Fibroblast of pulmonary artery (primary cell): ENCODE measurements at regions not wholly inside any gene's neighbourhood (a gene's known extent, or its start where the extent isn't known, plus 50 kb on each side); places are given as distances from the start of the nearest gene placed in this dataset.

Experiments used
- DNase-seq: peaks from one replicate; pipeline ENCODE4 v3.0.0-alpha.2; 2010; ENCODE audit warnings: low read depth
- H3K4me3 ChIP-seq: replicated peaks from 2 replicates; pipeline ENCODE4 v1.5.1; 2011; ENCODE audit warnings: low read depth, mild to moderate bottlenecking, control low read depth, low read length, moderate library complexity
- CTCF ChIP-seq: IDR thresholded peaks from 2 replicates; pipeline ENCODE4 v1.5.1; 2011; ENCODE audit warnings: mild to moderate bottlenecking, control low read depth, low read length, inconsistent platforms; ENCODE audit errors: missing control alignments

- DNase-seq: no peak
- no peak overlapping the region for H3K4me3 ChIP-seq
- TF ChIP-seq CTCF: no peak
Observed at GRCh38 chrX:110414679-110415439, 56.2 kb downstream of the RTL9 start.

- no peak for TF ChIP-seq CTCF
- H3K4me3 ChIP-seq: no peak overlapping the region
- no peak for DNase-seq
Observed at GRCh38 chrX:110415440-110416170, 57.0 kb downstream of the RTL9 start.

- DNase-seq: no peak
- no peak for TF ChIP-seq CTCF
- no peak overlapping the region for H3K4me3 ChIP-seq
Observed at GRCh38 chrX:110417128-110417527, 58.5 kb downstream of the RTL9 start.

GRCh38 chrX:110418316-110419235 is 59.9 kb downstream of the RTL9 start:
- DNase-seq: peak; percentile 76
- TF ChIP-seq CTCF: peak; percentile 56
- H3K4me3 ChIP-seq: peak overlapping the region; percentile 12

- DNase-seq: no peak
- TF ChIP-seq CTCF: no peak
- H3K4me3 ChIP-seq: no peak overlapping the region
Observed at GRCh38 chrX:110419512-110419911, 60.9 kb downstream of the RTL9 start.

GRCh38 chrX:110420771-110421499 is 62.3 kb downstream of the RTL9 start:
- no peak for DNase-seq
- peak; percentile 32 for TF ChIP-seq CTCF
- no peak overlapping the region for H3K4me3 ChIP-seq
